Endothelial cell of umbilical vein (primary cell): ENCODE measurements at regions not wholly inside any gene's neighbourhood (a gene's known extent, or its start where the extent isn't known, plus 50 kb on each side); places are given as distances from the start of the nearest gene placed in this dataset.

ENCODE experiments used
- BruUV-seq: library from RNA; stranded (reverse); fragments of 400-500 nt; replicated peaks from 2 replicates; lab custom pipeline; 2021; lab: Mats Ljungman, UMichigan
- CTCF ChIA-PET: fragments of 300-600, 350-600 bp; sonication (Branson Sonifier 250); formaldehyde crosslinking; loops from one replicate; lab custom pipeline; 2021; ENCODE audit warnings: antibody characterized with exemption, inconsistent platforms; lab: Charles Lee
- POLR2A ChIA-PET: fragments of 300-600, 350-600 bp; sonication (Branson Sonifier 250); formaldehyde crosslinking; loops from one replicate; lab custom pipeline; 2021; ENCODE audit warnings: antibody characterized with exemption, inconsistent platforms; lab: Charles Lee
- DNase-seq: peaks from one replicate; pipeline ENCODE4 v3.0.0-alpha.2; 2011; ENCODE audit warnings: low read depth, low spot score
- FAIRE-seq: peaks from 2 replicates; lab custom pipeline; 2011; peaks lifted over from hg19 to GRCh38; lab: Jason Lieb, UNC
- H2AFZ ChIP-seq: 2 replicates; pipeline ENCODE4 v1.6.0; 2012; ENCODE audit warnings: low read depth, low read length, control low read depth, inconsistent platforms
- H3K27ac ChIP-seq: 2 replicates; pipeline ENCODE4 v1.5.1; 2011; ENCODE audit warnings: low read depth, mild to moderate bottlenecking, control low read depth, low read length, moderate library complexity; ENCODE audit not compliant: insufficient read depth
- H3K27me3 ChIP-seq, 2 experiments: 2 replicates each; pipeline versions ENCODE4 v1.6.0 to v1.6.1; 2011; ENCODE audit warnings: low read length in 2 of 2, mixed read lengths in 1 of 2; ENCODE audit not compliant: control insufficient read depth in 2 of 2, insufficient read depth in 2 of 2
- H3K36me3 ChIP-seq, 2 experiments: 2 replicates in 1 of 2; 3 replicates in 1 of 2; pipeline ENCODE4 v1.5.1; 2011; ENCODE audit warnings: low read length in 2 of 2, mild to moderate bottlenecking in 1 of 2, moderate library complexity in 1 of 2; ENCODE audit not compliant: control insufficient read depth in 2 of 2, insufficient read depth in 2 of 2; ENCODE audit errors: extremely low read depth in 1 of 2
- H3K4me1 ChIP-seq: 3 replicates; pipeline ENCODE4 v1.5.1; 2011; ENCODE audit warnings: mild to moderate bottlenecking, low read length; ENCODE audit not compliant: control insufficient read depth, insufficient read depth; ENCODE audit errors: extremely low read depth
- H3K4me2 ChIP-seq: 2 replicates; pipeline ENCODE4 v1.6.1; 2011; ENCODE audit warnings: low read length, control low read depth, mixed read lengths; ENCODE audit not compliant: insufficient read depth
- H3K4me3 ChIP-seq, 3 experiments: fragments of 200-600 bp in 1 of 3; sonication (generic), shearing (Covaris generic) in 1 of 3; replicated peaks in 1 of 3; 2 replicates each; pipeline ENCODE4 v1.5.1; 2011 to 2016; ENCODE audit warnings: control low read depth in 3 of 3, low read length in 3 of 3, mild to moderate bottlenecking in 2 of 3, inconsistent platforms in 1 of 3, low read depth in 1 of 3, moderate library complexity in 1 of 3; ENCODE audit not compliant: insufficient read depth in 1 of 3
- H3K79me2 ChIP-seq: 2 replicates; pipeline ENCODE4 v1.6.0; 2012; ENCODE audit warnings: low read length, inconsistent platforms; ENCODE audit not compliant: control insufficient read depth, insufficient read depth
- H3K9ac ChIP-seq: replicated peaks from 2 replicates; pipeline ENCODE3; 2011; ENCODE audit warnings: low read length, control low read depth; ENCODE audit not compliant: insufficient read depth; ENCODE audit errors: extremely low read depth
- H3K9me1 ChIP-seq: replicated peaks from 3 replicates; pipeline ENCODE4 v1.6.0; 2011; ENCODE audit warnings: mild to moderate bottlenecking, low read length; ENCODE audit not compliant: control insufficient read depth, insufficient read depth; ENCODE audit errors: extremely low read depth
- H3K9me3 ChIP-seq: replicated peaks from 2 replicates; pipeline ENCODE4 v1.5.1; 2012; ENCODE audit warnings: low read length, inconsistent platforms; ENCODE audit not compliant: control insufficient read depth, insufficient read depth
- H4K20me1 ChIP-seq: replicated peaks from 2 replicates; pipeline ENCODE3; 2011; ENCODE audit warnings: mild to moderate bottlenecking, low read length; ENCODE audit not compliant: control insufficient read depth, insufficient read depth; ENCODE audit errors: extremely low read depth
- CTCF ChIP-seq, 2 donors: IDR thresholded peaks; 1 replicate in 1 of 2; 2 replicates in 1 of 2; pipeline ENCODE4 v1.5.1; 2011; ENCODE audit warnings: low read length in 2 of 2, mild to moderate bottlenecking in 2 of 2, moderate library complexity in 2 of 2, control low read depth in 1 of 2, inconsistent platforms in 1 of 2, low read depth in 1 of 2; ENCODE audit not compliant: insufficient read depth in 1 of 2; ENCODE audit errors: extremely low read depth in 1 of 2
- EZH2 ChIP-seq: IDR thresholded peaks from 2 replicates; pipeline ENCODE4 v1.6.1; 2012; ENCODE audit warnings: borderline replicate concordance, low read depth, mild to moderate bottlenecking, moderate library complexity, low read length, inconsistent platforms; ENCODE audit not compliant: severe bottlenecking
- FOS ChIP-seq: IDR thresholded peaks from 2 replicates; pipeline ENCODE4 v1.6.1; 2011; ENCODE audit warnings: mild to moderate bottlenecking, low read length, moderate library complexity, borderline replicate concordance; ENCODE audit not compliant: insufficient read depth
- GATA2 ChIP-seq: IDR thresholded peaks from 2 replicates; pipeline ENCODE4 v1.7.0; 2011; ENCODE audit warnings: low read depth, mild to moderate bottlenecking, moderate library complexity, mixed read lengths, low read length; ENCODE audit not compliant: insufficient read length, insufficient read depth
- JUN ChIP-seq: IDR thresholded peaks from 2 replicates; pipeline ENCODE4 v1.6.1; 2011; ENCODE audit warnings: borderline replicate concordance, low read depth; ENCODE audit not compliant: insufficient read length, insufficient read depth
- MAX ChIP-seq: IDR thresholded peaks from 2 replicates; pipeline ENCODE4 v1.6.1; 2011; ENCODE audit not compliant: insufficient read depth, insufficient read length
- MYC ChIP-seq: IDR thresholded peaks from one replicate; pipeline ENCODE4 v1.6.1; 2011; ENCODE audit warnings: mild to moderate bottlenecking, low read depth, low read length
- POLR2A ChIP-seq: IDR thresholded peaks from 2 replicates; pipeline ENCODE4 v1.6.1; 2012; ENCODE audit warnings: low read depth, mild to moderate bottlenecking, control low read depth, low read length
- POLR2AphosphoS5 ChIP-seq: IDR thresholded peaks from 2 replicates; pipeline ENCODE4 v1.6.1; 2012; ENCODE audit warnings: low read depth, mild to moderate bottlenecking, control low read depth, low read length, moderate library complexity; ENCODE audit not compliant: insufficient read depth
- dilution Hi-C: fragments of 300-500 bp; cut with MboI; formaldehyde crosslinking; loops from one replicate; pipeline ENCODE4 v1.15.0; 2019; ENCODE audit warnings: low sequenced_read_pairs; ENCODE audit not compliant: extremely low pct_ligation_motif_present
- intact Hi-C: fragments of 100-400 bp; cut with micrococcal nuclease; formaldehyde crosslinking; loops from one replicate; pipeline ENCODE4 v1.10.0; 2022

GRCh38 chr4:31228068-31228467, 507.9 kb downstream of the PCDH7 start:
- ChIA-PET CTCF (no interaction called here), POLR2A (no interaction called here)
- intact Hi-C loops (no loop called here), dilution Hi-C loops (no loop called here)
- no peak overlapping the region for H3K4me3 ChIP-seq
- FAIRE-seq, result no peak
- no peaks in the 10 kb centered on the region for H3K79me2 ChIP-seq
- H3K9me1 ChIP-seq, result no peaks in the 10 kb centered on the region
- BruUV-seq, result no TSS peak
- H3K9ac ChIP-seq, result no peak overlapping the region
- no peaks in the 10 kb centered on the region for H4K20me1 ChIP-seq
- no peaks in the 10 kb centered on the region for H3K36me3 ChIP-seq
- H2AFZ ChIP-seq, result no peak overlapping the region
- no peak overlapping the region for H3K4me2 ChIP-seq
- H3K27me3 ChIP-seq, result no peaks in the 10 kb centered on the region
- TF ChIP-seq POLR2A, result no peak
- TF ChIP-seq JUN, result no peak
- TF ChIP-seq MYC, result no peak
- no peak for TF ChIP-seq POLR2AphosphoS5
- TF ChIP-seq GATA2, result no peak
- TF ChIP-seq CTCF (IDR thresholded peaks at IDR 0.05; ENCODE audit: extremely low read depth in 1 of 2, insufficient read depth in 1 of 2, low read depth in 1 of 2, low read length in 2 of 2), result no peak
- TF ChIP-seq EZH2, result no peak
- no peak for TF ChIP-seq MAX
- no peak for TF ChIP-seq FOS
- no peaks in the 10 kb centered on the region for H3K9me3 ChIP-seq
- H3K4me1 ChIP-seq, result no peaks in the 10 kb centered on the region
- no peak overlapping the region for H3K27ac ChIP-seq
- no peak for DNase-seq
